ENCODE measurements at regions not wholly inside any gene's neighbourhood (a gene's known extent, or its start where the extent isn't known, plus 50 kb on each side); places are given as distances from the start of the nearest gene placed in this dataset.

GRCh38 chr13:37443538-37443937 is 155.0 kb downstream of the POSTN start:
- no peak overlapping the region for H3K27ac ChIP-seq (ENCODE audit: low read depth, low read length)
- no peaks in the 10 kb centered on the region for H3K79me2 ChIP-seq (ENCODE audit: control insufficient read depth, low read length)
- no peak overlapping the region for H3K4me2 ChIP-seq (ENCODE audit: low read length)

GRCh38 chr13:37442996-37443395 is 155.6 kb downstream of the POSTN start:
- H3K9me3 ChIP-seq (ENCODE audit: control insufficient read depth, insufficient read depth, low read length): no peaks in the 10 kb centered on the region
- H3K4me3 ChIP-seq (ENCODE audit: low read length): no peak overlapping the region
- H3F3A ChIP-seq (ENCODE audit: control insufficient read depth, insufficient read depth): no peaks in the 10 kb centered on the region
- no peaks in the 10 kb centered on the region for H3K4me1 ChIP-seq (ENCODE audit: control insufficient read depth, low read length)
- TF ChIP-seq CTCF (IDR thresholded peaks at IDR 0.05; ENCODE audit: low read depth, low read length, poor library complexity, severe bottlenecking) (no peak), EZH2phosphoT487 (IDR thresholded peaks at IDR 0.05; ENCODE audit: borderline replicate concordance, low read length) (no peak)
- H3K79me2 ChIP-seq (ENCODE audit: control insufficient read depth, low read length): no peaks in the 10 kb centered on the region
- no peak overlapping the region for H3K27ac ChIP-seq (ENCODE audit: low read depth, low read length)
- no peaks in the 10 kb centered on the region for H4K20me1 ChIP-seq (ENCODE audit: control insufficient read depth, insufficient read depth, low read depth, low read length)
- H3K9me2 ChIP-seq (replicated peaks; ENCODE audit: control insufficient read depth, low read length): no peaks in the 10 kb centered on the region
- no peaks in the 10 kb centered on the region for H3K36me3 ChIP-seq (ENCODE audit: control insufficient read depth, low read length)
- H3K27me3 ChIP-seq (ENCODE audit: control insufficient read depth, low read length): no peaks in the 10 kb centered on the region
- H3K4me2 ChIP-seq (ENCODE audit: low read length): no peak overlapping the region

More at GRCh38 chr13:37443538-37443937, 155.0 kb downstream of the POSTN start:
- H3K36me3 ChIP-seq (ENCODE audit: control insufficient read depth, low read length): no peaks in the 10 kb centered on the region
- no peaks in the 10 kb centered on the region for H3K4me1 ChIP-seq (ENCODE audit: control insufficient read depth, low read length)
- no peaks in the 10 kb centered on the region for H3K9me3 ChIP-seq (ENCODE audit: control insufficient read depth, insufficient read depth, low read length)
- H3F3A ChIP-seq (ENCODE audit: control insufficient read depth, insufficient read depth): no peaks in the 10 kb centered on the region
- H3K4me3 ChIP-seq (ENCODE audit: low read length): no peak overlapping the region
- no peaks in the 10 kb centered on the region for H3K9me2 ChIP-seq (replicated peaks; ENCODE audit: control insufficient read depth, low read length)
- H4K20me1 ChIP-seq (ENCODE audit: control insufficient read depth, insufficient read depth, low read depth, low read length): no peaks in the 10 kb centered on the region
- no peaks in the 10 kb centered on the region for H3K27me3 ChIP-seq (ENCODE audit: control insufficient read depth, low read length)
- TF ChIP-seq CTCF (IDR thresholded peaks at IDR 0.05; ENCODE audit: low read depth, low read length, poor library complexity, severe bottlenecking) (no peak), EZH2phosphoT487 (IDR thresholded peaks at IDR 0.05; ENCODE audit: borderline replicate concordance, low read length) (no peak)

- no peaks in the 10 kb centered on the region for H3K4me1 ChIP-seq (ENCODE audit: control insufficient read depth, low read length)
- no peak overlapping the region for H3K4me3 ChIP-seq (ENCODE audit: low read length)
- H3F3A ChIP-seq (ENCODE audit: control insufficient read depth, insufficient read depth): no peaks in the 10 kb centered on the region
- H3K9me3 ChIP-seq (ENCODE audit: control insufficient read depth, insufficient read depth, low read length): no peaks in the 10 kb centered on the region
- H3K79me2 ChIP-seq (ENCODE audit: control insufficient read depth, low read length): no peaks in the 10 kb centered on the region
- no peaks in the 10 kb centered on the region for H4K20me1 ChIP-seq (ENCODE audit: control insufficient read depth, insufficient read depth, low read depth, low read length)
- H3K36me3 ChIP-seq (ENCODE audit: control insufficient read depth, low read length): no peaks in the 10 kb centered on the region
- no peak for TF ChIP-seq CTCF (IDR thresholded peaks at IDR 0.05; ENCODE audit: low read depth, low read length, poor library complexity, severe bottlenecking)
- TF ChIP-seq EZH2phosphoT487 (IDR thresholded peaks at IDR 0.05; ENCODE audit: borderline replicate concordance, low read length): no peak
- H3K27me3 ChIP-seq (ENCODE audit: control insufficient read depth, low read length): no peaks in the 10 kb centered on the region
- no peak overlapping the region for H3K27ac ChIP-seq (ENCODE audit: low read depth, low read length)
- no peaks in the 10 kb centered on the region for H3K9me2 ChIP-seq (replicated peaks; ENCODE audit: control insufficient read depth, low read length)
- H3K4me2 ChIP-seq (ENCODE audit: low read length): no peak overlapping the region
These were observed 162.7 kb downstream of the POSTN start for GRCh38 chr13:37435881-37436280.

- Histone ChIP-seq H3K36me3 (ENCODE audit: control insufficient read depth, low read length) (no peaks in the 10 kb centered on the region), H3F3A (ENCODE audit: control insufficient read depth, insufficient read depth) (no peaks in the 10 kb centered on the region), H4K20me1 (ENCODE audit: control insufficient read depth, insufficient read depth, low read depth, low read length) (no peaks in the 10 kb centered on the region), H3K27ac (ENCODE audit: low read depth, low read length) (no peak overlapping the region), H3K4me3 (ENCODE audit: low read length) (no peak overlapping the region), H3K27me3 (ENCODE audit: control insufficient read depth, low read length) (no peaks in the 10 kb centered on the region), H3K9me3 (ENCODE audit: control insufficient read depth, insufficient read depth, low read length) (no peaks in the 10 kb centered on the region), H3K4me1 (ENCODE audit: control insufficient read depth, low read length) (no peaks in the 10 kb centered on the region), H3K4me2 (ENCODE audit: low read length) (no peak overlapping the region), H3K79me2 (ENCODE audit: control insufficient read depth, low read length) (no peaks in the 10 kb centered on the region), H3K9me2 (replicated peaks; ENCODE audit: control insufficient read depth, low read length) (no peaks in the 10 kb centered on the region)
- TF ChIP-seq CTCF (IDR thresholded peaks at IDR 0.05; ENCODE audit: low read depth, low read length, poor library complexity, severe bottlenecking): no peak
These were observed 165.5 kb downstream of the POSTN start for GRCh38 chr13:37433086-37433485.

All from DOHH2 (cell line).